ENCODE measurements at regions not wholly inside any gene's neighbourhood (a gene's known extent, or its start where the extent isn't known, plus 50 kb on each side); places are given as distances from the start of the nearest gene placed in this dataset.

GRCh38 chr12:93003531-93004239, 74.6 kb upstream of the EEA1 start:
- TF ChIP-seq POLR2A (IDR thresholded peaks at IDR 0.05): no peak
- TF ChIP-seq, protein P1, sequence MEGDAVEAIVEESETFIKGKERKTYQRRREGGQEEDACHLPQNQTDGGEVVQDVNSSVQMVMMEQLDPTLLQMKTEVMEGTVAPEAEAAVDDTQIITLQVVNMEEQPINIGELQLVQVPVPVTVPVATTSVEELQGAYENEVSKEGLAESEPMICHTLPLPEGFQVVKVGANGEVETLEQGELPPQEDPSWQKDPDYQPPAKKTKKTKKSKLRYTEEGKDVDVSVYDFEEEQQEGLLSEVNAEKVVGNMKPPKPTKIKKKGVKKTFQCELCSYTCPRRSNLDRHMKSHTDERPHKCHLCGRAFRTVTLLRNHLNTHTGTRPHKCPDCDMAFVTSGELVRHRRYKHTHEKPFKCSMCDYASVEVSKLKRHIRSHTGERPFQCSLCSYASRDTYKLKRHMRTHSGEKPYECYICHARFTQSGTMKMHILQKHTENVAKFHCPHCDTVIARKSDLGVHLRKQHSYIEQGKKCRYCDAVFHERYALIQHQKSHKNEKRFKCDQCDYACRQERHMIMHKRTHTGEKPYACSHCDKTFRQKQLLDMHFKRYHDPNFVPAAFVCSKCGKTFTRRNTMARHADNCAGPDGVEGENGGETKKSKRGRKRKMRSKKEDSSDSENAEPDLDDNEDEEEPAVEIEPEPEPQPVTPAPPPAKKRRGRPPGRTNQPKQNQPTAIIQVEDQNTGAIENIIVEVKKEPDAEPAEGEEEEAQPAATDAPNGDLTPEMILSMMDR (IDR thresholded peaks at IDR 0.05): no peak

Measured in Peyer's patch (tissue), 4 donors.